GM12891 (cell line): ENCODE measurements at regions not wholly inside any gene's neighbourhood (a gene's known extent, or its start where the extent isn't known, plus 50 kb on each side); places are given as distances from the start of the nearest gene placed in this dataset.

Experiments
- PAX5 ChIP-seq: IDR thresholded peaks from 2 replicates; pipeline ENCODE4 v1.6.1; 2011; ENCODE audit warnings: low read length, moderate library complexity, mild to moderate bottlenecking; ENCODE audit not compliant: insufficient read depth, severe bottlenecking
- POLR2A ChIP-seq: IDR thresholded peaks from 2 replicates; pipeline ENCODE4 v1.6.1; 2011; ENCODE audit warnings: low read depth, low read length, control low read depth
- TAF1 ChIP-seq: IDR thresholded peaks from 2 replicates; pipeline ENCODE4 v1.6.1; 2011; ENCODE audit warnings: low read depth, low read length, control low read depth

GRCh38 chr5:148933903-148934432 is 107.6 kb downstream of the ADRB2 start:
- TF ChIP-seq TAF1 (no peak), POLR2A (no peak), PAX5 (no peak)
